ENCODE measurements at regions not wholly inside any gene's neighbourhood (a gene's known extent, or its start where the extent isn't known, plus 50 kb on each side); places are given as distances from the start of the nearest gene placed in this dataset.
A peak's percentile ranks its signal among the peaks of the same experiment; 100 is the strongest.

- no peaks in the 10 kb centered on the region for H3K9me3 ChIP-seq (ENCODE audit: low read depth)
- peaks cover 9% of the 10 kb centered on the region for H3K4me1 Mint-ChIP-seq
- DNase-seq (ENCODE audit: low spot score): no peak
- H3K79me2 ChIP-seq (ENCODE audit: low read depth): no peaks in the 10 kb centered on the region
- H3K4me3 Mint-ChIP-seq: no peak overlapping the region
- H3K27me3 ChIP-seq: no peaks in the 10 kb centered on the region
- no peak for TF ChIP-seq CTCF (IDR thresholded peaks at IDR 0.05)
- TF ChIP-seq EZH2phosphoT487 (IDR thresholded peaks at IDR 0.05): no peak
- no peak for TF ChIP-seq EZH2 (IDR thresholded peaks at IDR 0.05)
- H3K36me3 ChIP-seq: no peaks in the 10 kb centered on the region
- H3K4me1 ChIP-seq: no peaks in the 10 kb centered on the region
- H4K20me1 ChIP-seq (ENCODE audit: low read depth): no peaks in the 10 kb centered on the region
- peaks cover 3% of the 10 kb centered on the region for H3K9me3 Mint-ChIP-seq
- no peaks in the 10 kb centered on the region for H3F3A ChIP-seq (ENCODE audit: low read depth)
- H2AFZ ChIP-seq (replicated peaks): no peak overlapping the region
- H3K27ac Mint-ChIP-seq: no peak overlapping the region
- H3K36me3 Mint-ChIP-seq: no peaks in the 10 kb centered on the region
- no peak overlapping the region for H3K4me2 ChIP-seq
- no peak overlapping the region for H3K9ac ChIP-seq
- no peak overlapping the region for H3K4me3 ChIP-seq
- H3K27ac ChIP-seq: no peak overlapping the region
- H3K27me3 Mint-ChIP-seq (ENCODE audit: insufficient read depth, low read depth): no peaks in the 10 kb centered on the region
Observed at GRCh38 chr1:61518670-61519400, 206.1 kb downstream of the TM2D1 start.

GRCh38 chr1:61517345-61517744 lies 207.6 kb downstream of the TM2D1 start:
- H3K27me3 ChIP-seq: no peaks in the 10 kb centered on the region
- no peak overlapping the region for H3K4me3 Mint-ChIP-seq
- peak overlapping the region; percentile 50 for H3K27ac Mint-ChIP-seq
- DNase-seq (ENCODE audit: low spot score): no peak
- no peaks in the 10 kb centered on the region for H3K36me3 Mint-ChIP-seq
- H3K9me3 ChIP-seq (ENCODE audit: low read depth): no peaks in the 10 kb centered on the region
- H2AFZ ChIP-seq (replicated peaks): no peak overlapping the region
- peaks cover 5% of the 10 kb centered on the region for H3K9me3 Mint-ChIP-seq
- H3K4me1 ChIP-seq: peaks cover 11% of the 10 kb centered on the region
- no peak overlapping the region for H3K4me3 ChIP-seq
- H3K9ac ChIP-seq: no peak overlapping the region
- H4K20me1 ChIP-seq (ENCODE audit: low read depth): no peaks in the 10 kb centered on the region
- peaks cover 14% of the 10 kb centered on the region for H3F3A ChIP-seq (ENCODE audit: low read depth)
- H3K79me2 ChIP-seq (ENCODE audit: low read depth): no peaks in the 10 kb centered on the region
- no peaks in the 10 kb centered on the region for H3K36me3 ChIP-seq
- TF ChIP-seq CTCF (IDR thresholded peaks at IDR 0.05): no peak
- TF ChIP-seq EZH2 (IDR thresholded peaks at IDR 0.05): no peak
- TF ChIP-seq EZH2phosphoT487 (IDR thresholded peaks at IDR 0.05): no peak
- no peak overlapping the region for H3K27ac ChIP-seq
- peaks cover 24% of the 10 kb centered on the region for H3K4me1 Mint-ChIP-seq
- H3K4me2 ChIP-seq: no peak overlapping the region
- no peaks in the 10 kb centered on the region for H3K27me3 Mint-ChIP-seq (ENCODE audit: insufficient read depth, low read depth)

- H3K9me3 ChIP-seq (ENCODE audit: low read depth): no peaks in the 10 kb centered on the region
- TF ChIP-seq EZH2 (IDR thresholded peaks at IDR 0.05) (no peak), CTCF (IDR thresholded peaks at IDR 0.05) (no peak), EZH2phosphoT487 (IDR thresholded peaks at IDR 0.05) (no peak)
- H3F3A ChIP-seq (ENCODE audit: low read depth): peaks cover 16% of the 10 kb centered on the region
- H3K4me1 Mint-ChIP-seq: peaks cover 28% of the 10 kb centered on the region
- H3K27me3 Mint-ChIP-seq (ENCODE audit: insufficient read depth, low read depth): no peaks in the 10 kb centered on the region
- H2AFZ ChIP-seq (replicated peaks): no peak overlapping the region
- peaks cover 13% of the 10 kb centered on the region for H3K4me1 ChIP-seq
- H3K27ac Mint-ChIP-seq: no peak overlapping the region
- DNase-seq (ENCODE audit: low spot score): no peak
- no peak overlapping the region for H3K4me2 ChIP-seq
- H3K4me3 ChIP-seq: no peak overlapping the region
- H3K36me3 Mint-ChIP-seq: no peaks in the 10 kb centered on the region
- no peak overlapping the region for H3K27ac ChIP-seq
- no peaks in the 10 kb centered on the region for H3K27me3 ChIP-seq
- H3K9ac ChIP-seq: no peak overlapping the region
- H3K9me3 Mint-ChIP-seq: peaks cover 5% of the 10 kb centered on the region
- H3K36me3 ChIP-seq: no peaks in the 10 kb centered on the region
- no peaks in the 10 kb centered on the region for H4K20me1 ChIP-seq (ENCODE audit: low read depth)
- no peaks in the 10 kb centered on the region for H3K79me2 ChIP-seq (ENCODE audit: low read depth)
- no peak overlapping the region for H3K4me3 Mint-ChIP-seq
Observed at GRCh38 chr1:61515096-61515495, 209.8 kb downstream of the TM2D1 start.

Measured in neural progenitor cell (in vitro differentiated cells).